GM18868 (cell line): ENCODE measurements at regions not wholly inside any gene's neighbourhood (a gene's known extent, or its start where the extent isn't known, plus 50 kb on each side); places are given as distances from the start of the nearest gene placed in this dataset.
"Not testable (repeated sequence)": the region's sequence is repeated elsewhere in the genome, so short reads cannot be mapped to it uniquely, and the experiment has no call there.

Experiments
- ATAC-seq: cut with Tn5 transposase; IDR thresholded peaks from one replicate; pipeline ENCODE4 v1.9.1; 2021; ENCODE audit warnings: mild to moderate bottlenecking, moderate library complexity; ENCODE audit not compliant: unreplicated experiment

- no peak for ATAC-seq
Measured at GRCh38 chr15:31177951-31178350, 76.4 kb upstream of the TRPM1 start.

GRCh38 chr15:31178705-31179104 lies 77.2 kb upstream of the TRPM1 start:
- ATAC-seq: no peak

- no peak for ATAC-seq
Measured at GRCh38 chr15:31179693-31180092, 78.2 kb upstream of the TRPM1 start.

- no peak for ATAC-seq
Measured at GRCh38 chr15:31193291-31193690, 91.8 kb upstream of the TRPM1 start.

GRCh38 chr15:31195871-31196270 lies 94.3 kb upstream of the TRPM1 start:
- ATAC-seq: no peak

DNA sequence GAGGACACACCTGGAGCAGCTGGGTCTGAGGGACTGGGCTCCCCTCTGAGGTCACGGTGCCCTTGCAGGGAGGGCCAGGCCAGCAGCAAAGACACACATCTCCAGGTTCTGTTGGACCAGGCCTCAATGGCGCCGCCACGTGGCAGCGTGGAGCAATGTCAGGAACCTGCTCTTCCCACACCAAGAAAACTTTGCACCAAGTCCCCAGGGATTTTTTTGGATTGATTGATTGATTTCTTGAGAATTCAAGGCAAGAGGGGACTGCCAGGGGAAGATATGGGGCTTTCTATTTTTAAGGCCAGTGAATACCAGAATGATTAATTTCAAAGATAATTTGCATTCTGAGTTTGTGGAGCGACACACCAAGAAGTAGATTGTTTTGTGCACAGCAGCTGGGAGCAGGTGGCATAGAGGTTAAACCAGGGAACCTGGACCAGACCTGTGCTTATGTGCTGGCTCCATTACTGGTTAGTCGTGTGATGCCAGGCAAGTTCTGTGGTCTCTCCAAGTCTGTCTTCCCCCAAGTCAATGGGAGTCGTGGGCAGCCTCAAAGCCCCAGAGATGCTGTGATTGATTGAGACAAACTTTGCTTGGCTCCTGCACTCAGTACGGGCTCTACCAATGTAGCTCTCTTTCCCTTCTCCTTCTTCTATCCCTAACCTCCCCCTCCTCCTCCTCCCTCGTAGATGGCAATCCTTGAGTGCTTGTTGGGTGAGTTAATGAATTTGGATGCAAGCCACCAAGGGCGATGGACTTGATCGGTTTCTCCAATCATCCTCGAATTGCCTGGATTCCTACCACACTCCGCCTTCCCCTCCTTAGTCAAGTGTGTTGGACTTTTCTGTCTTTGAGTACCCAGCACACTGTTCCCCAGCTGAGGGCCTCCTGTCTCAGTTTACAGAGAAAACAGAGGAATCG lies 96.2 kb upstream of the TRPM1 start:
- ATAC-seq: no peak

DNA sequence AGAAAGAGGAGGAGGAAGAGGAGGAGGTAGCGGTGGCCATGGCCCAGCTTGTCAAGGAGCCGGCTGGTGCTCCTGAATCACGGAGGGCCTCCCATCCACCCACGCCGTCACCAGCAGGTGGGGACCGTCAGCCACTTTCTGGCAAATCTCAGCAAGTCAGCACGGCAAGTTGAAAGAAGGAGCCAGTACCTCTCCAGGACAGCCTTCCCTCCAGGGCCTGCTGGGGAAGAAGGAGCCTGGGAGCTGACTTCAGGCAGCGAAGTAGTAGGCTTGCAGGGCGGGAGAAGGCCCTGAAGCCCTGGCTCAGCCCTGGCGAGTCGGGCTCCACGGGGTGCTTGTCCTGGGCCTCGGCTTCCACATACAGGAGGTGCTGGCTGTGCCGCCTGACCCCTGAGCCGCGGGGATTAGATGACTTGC lies 99.2 kb upstream of the TRPM1 start:
- ATAC-seq: no peak

DNA sequence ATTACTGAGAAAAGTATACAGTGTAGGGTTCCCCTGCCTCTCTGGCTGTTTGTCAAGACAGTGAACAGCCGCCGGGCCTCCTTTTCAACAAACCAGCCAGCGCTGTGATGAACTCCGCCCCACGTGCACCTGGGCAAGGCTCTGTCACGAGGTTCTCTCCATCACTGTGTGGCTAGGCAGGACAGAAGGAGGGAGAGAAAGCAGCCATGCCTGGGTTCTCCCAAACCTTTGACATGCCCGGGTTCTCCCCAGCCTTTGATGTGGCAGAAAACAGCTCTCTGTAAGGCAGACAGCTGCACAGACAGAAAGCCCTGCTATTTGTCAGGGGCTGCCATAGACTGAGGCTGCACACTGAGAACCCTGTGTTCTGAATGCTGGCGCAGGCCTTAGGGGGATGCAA lies 101.4 kb upstream of the TRPM1 start:
- ATAC-seq: peak; percentile 62

DNA sequence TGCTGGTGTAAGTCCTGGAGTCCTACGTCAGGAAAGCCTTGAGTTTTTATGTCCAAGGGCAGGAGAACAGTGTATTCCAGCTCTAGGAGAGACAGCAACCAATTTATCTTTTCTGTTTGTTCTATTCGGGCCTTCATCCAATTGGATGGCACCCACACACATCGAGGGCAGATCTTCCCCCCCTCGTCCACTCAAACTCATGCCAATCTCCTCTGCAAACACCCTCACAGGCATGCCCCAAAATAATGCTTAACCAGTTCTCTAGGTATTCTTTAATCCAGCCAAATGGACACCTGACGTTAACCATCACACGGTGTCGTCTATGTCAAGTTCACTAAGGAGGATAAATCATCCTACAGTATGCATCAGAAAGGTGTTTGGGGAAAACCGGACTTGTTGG lies 102.5 kb upstream of the TRPM1 start:
- ATAC-seq: no peak

GRCh38 chr15:31206386-31207181 lies 105.1 kb upstream of the TRPM1 start:
- no peak for ATAC-seq

DNA sequence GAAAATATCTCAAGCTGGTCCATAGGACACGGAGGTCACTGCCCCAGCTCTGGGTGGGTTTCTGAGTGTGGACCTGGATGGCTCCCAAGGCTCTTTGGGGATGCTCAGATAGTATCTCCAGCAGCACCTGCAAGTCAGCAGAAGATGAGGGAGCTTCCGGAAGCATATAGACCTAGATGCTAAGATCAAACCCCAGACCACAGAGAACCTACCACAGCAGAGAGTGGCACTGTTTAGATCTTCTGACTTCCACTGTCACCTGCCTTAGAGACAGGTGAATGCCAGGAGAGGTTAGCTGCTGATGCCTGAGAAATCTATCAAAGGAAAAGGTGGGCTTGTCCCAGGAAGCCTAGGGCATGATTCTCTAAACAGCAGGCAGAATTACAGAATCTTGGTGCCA lies 105.7 kb upstream of the TRPM1 start:
- no peak for ATAC-seq

DNA sequence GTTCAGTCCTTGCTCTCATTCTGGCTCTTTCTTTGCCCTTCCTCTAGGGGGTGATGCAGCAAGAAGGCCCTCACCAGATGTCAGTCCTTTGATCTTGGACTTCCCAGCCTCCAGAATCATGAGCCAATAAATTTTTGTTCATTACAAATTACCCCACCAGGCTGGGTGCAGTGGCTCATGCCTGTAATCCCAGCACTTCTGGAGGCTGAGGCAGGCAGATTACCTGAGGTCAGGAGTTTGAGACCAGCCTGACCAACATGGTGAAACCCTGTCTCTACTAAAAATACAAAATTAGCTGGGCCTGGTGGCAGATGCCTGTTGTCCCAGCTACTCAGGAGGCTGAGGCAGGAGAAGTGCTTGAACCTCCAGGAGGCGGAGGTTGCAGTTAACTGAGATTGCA lies 106.3 kb upstream of the TRPM1 start:
- not testable (repeated sequence) for ATAC-seq

DNA sequence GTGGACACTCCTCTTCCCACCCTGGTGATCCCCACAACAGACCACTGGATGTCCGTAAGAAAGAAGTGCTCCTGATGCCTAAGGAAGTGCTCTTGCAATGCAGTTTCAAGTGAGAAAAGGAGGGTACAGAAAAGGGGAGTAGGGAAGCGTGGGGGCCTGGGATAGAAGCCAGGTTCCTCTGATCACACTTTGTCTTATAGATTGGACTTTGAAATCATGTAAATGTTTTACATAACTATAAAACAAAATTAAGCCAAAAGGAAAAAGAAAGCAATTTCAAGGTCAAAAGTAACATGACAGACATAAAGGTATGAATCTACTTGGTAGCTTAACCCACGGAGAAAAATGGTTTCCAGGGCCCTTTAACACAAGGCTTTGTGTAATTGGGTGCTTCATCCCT lies 107.3 kb upstream of the TRPM1 start:
- ATAC-seq: no peak

DNA sequence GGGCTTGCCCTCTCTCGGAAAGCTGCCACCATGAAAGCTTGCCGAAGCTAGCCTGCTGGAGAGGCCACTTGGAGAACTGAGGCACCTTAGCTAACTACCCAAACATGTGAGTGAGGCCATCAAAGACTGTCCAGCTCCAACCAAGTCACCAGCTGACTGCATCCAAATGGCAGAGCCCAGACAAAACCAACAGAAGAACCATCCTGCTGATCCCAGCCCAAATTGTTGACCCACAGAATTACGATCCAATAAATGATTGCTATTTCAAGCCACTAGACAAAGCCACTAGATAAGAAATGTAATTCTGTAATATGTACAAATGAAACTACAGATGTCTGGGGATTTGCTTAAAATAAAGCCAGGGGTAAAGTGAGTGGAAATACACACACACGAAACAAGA lies 109.8 kb upstream of the TRPM1 start:
- ATAC-seq: no peak

DNA sequence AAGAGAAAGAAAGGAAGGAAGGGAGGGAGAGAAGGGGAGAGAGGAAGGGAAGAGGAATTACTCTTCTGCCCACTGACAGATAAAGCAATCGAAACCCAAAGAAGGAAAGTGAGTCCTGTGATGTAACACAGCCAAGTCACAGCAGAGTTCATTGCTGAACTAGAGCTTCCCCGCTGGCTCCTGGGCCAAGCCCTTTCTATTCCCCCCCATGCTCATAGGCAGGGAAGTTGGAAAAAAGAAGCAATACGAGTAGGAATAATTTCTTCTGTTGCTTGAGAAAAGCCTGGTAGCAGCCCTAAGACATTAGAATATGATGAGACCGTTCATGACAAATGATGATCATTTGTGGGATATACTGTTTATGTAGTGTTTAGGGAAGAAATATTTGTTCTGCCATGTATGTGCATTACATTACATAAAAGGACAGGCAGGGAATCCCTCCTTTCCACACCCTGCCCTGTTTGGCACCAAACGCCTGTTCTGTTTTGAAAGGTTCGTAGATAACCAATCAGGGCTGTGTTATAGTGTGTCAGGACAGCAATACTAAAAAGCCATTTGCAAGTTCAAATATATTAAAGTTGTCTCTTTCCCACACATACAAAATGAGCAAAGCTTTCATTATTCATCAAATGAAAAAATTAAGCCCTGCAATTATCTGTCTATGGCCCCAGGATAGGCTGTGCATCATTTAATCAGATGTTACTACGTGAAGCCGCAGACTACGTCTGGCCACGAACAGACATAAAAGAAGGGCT lies 111.0 kb upstream of the TRPM1 start:
- no peak for ATAC-seq

DNA sequence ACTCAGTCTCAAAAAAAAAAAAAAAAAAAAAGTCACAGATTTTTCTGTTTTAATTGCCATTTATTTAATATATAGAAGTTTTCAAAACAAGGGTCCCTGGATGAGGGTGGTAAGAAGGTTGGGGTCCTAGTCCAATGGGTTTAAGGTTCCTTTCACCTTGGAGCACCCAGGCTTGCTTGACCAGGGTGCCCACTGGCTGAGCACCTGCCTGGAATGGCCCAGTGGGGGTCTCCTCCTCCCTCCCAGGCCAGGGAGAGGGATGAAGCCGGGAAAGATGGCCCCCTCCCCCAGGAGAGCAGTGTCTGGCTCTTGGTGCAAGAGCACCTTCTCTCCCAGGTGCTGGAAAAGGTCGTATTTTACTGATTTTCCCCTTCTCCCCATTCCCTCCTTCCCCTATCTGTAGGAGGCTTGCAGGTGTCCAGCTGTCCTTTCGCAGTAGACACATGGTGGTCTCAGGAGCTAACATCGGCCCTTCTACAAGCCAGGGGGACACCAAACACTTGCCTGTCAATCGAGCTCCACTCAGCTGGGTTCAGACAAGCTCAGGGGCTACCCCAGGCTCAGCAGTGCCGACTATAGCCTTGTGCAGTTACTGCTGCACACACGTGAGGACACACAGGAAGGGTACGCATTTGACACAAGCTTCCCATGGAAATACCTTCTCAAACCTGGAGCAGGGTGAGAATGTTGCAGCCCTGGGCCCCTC lies 112.3 kb upstream of the KLF13 start:
- ATAC-seq: no peak

DNA sequence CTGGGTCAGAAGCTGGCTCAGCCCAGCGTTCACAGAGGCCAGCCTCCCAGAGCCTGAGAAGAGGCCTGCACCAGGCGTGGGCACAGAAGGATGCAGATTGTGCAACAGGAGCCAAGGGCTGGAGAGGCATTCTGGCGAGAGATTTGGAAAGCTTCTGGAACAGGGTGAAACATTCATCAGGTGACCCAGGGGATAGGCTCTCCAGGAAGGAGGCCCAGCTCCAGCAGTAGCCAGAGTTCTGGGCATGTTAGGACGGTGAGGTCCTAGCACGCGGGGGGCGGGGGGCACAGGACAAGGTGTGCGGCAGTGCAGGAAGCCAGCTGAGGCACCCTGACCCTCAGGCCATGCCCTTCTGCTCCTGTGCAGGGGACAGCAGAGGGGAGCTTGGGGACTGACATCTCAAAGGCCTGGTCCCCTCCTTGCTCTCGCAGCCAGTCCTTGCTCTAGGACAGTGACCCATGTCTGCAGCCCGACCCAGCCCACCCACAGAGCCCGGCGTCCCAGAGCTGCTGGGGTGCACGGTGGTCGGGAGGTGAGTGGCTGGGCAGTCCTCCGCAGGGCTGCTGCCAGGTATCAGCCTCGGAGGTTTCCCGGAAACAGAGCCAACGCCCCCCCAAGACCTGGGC lies 111.7 kb upstream of the KLF13 start:
- ATAC-seq: no peak

DNA sequence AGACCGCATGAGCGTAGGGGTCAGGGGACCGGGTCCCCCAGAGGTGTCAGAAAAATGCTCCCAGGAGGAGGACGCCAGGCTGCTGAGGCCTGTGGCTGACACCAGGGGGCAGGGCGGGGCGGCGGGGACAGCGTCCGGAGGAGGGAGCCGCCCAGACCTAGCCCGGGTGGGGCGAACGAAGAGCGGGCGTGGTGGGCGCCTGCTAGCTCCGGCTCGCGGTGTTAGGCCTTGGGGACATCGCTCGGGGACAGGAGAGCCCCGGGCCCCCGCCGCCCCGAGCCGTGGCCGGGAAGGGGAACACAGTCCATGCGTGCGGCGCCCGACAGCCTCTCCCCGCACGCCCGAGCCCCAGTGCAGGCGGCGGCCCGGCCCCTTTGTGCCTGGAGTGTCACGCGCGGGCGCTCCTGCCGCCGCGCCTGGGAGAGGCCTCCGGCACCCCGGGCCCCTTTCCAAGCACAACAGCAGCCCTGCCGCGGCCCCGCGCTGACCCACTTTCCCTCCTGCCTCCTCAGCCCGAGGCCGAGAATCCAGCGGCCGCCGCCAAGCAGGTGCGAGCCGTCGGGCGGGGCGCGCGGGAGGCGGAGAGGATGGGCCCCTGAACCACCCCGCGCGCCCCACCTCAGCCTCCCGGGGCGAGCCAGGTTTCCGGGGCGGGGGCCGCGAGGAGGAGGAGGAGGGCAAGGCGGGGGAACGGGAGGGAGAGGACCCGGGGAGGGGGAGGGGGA lies 111.0 kb upstream of the KLF13 start:
- peak; percentile 74 for ATAC-seq

DNA sequence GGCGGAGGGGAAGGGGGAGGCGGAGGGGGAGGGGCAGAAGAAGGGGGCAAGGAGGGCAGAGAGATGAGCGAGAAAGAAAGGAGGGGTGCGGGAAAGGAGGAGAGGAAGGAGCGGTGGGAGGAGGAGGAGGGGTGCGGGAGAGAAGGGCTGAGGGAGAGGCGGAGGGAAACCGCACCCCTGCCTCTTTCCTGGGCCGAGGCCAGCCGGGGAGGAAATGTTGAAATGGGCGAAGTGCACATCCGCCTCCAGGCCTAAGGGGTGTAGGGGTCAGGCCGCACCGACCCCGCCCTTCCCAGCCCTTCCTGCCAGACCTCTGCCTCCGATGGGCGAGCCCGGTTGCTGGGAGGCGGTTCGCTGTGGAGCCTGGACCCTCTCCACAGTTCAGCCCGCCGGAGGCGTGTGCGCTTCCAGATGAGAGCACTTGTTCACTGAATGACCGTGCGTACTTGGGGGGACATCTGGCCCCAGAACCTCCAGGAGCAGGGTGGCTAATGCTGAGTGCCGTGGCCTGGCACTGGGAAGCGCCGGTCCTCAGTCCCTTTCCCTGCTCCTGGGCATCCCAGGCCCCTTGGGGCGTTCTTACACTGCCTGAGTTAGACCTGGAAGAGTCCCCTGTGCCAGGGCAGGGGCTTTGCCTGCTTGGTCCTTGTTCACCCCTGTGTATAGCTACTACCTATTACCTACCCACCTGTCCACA lies 110.3 kb upstream of the KLF13 start:
- peak; percentile 29 for ATAC-seq
